ENCODE measurements at regions not wholly inside any gene's neighbourhood (a gene's known extent, or its start where the extent isn't known, plus 50 kb on each side); places are given as distances from the start of the nearest gene placed in this dataset.
"Not testable (repeated sequence)": the region's sequence is repeated elsewhere in the genome, so short reads cannot be mapped to it uniquely, and the experiment has no call there.

GRCh38 chr19:28577666-28578065 is 635.3 kb downstream of the UQCRFS1 start:
- DNase-seq = no peak
- Mint-ChIP-seq H3K36me3 (ENCODE audit: low read depth) (no peaks in the 10 kb centered on the region), H3K27me3 (no peaks in the 10 kb centered on the region), H3K9me3 (peaks cover 3% of the 10 kb centered on the region), H3K4me1 (ENCODE audit: low read depth) (no peaks in the 10 kb centered on the region), H3K27ac (no peak overlapping the region), H3K4me3 (no peak overlapping the region)
- intact Hi-C loops (cut with micrococcal nuclease) = no loop called here
- TF ChIP-seq CTCF (IDR thresholded peaks at IDR 0.05) = no peak
- CTCF ChIA-PET = no interaction called here
- no peak for ATAC-seq
- POLR2A ChIA-PET = no interaction called here

- DNase-seq = no peak
- no peaks in the 10 kb centered on the region for H3K4me1 Mint-ChIP-seq (ENCODE audit: low read depth)
- H3K27me3 Mint-ChIP-seq = no peaks in the 10 kb centered on the region
- ChIA-PET POLR2A (no interaction called here), CTCF (no interaction called here)
- H3K36me3 Mint-ChIP-seq (ENCODE audit: low read depth) = no peaks in the 10 kb centered on the region
- H3K4me3 Mint-ChIP-seq = no peak overlapping the region
- TF ChIP-seq CTCF (IDR thresholded peaks at IDR 0.05) = no peak
- no peak overlapping the region for H3K27ac Mint-ChIP-seq
- no peak for ATAC-seq
- peaks cover 3% of the 10 kb centered on the region for H3K9me3 Mint-ChIP-seq
- intact Hi-C loops (cut with micrococcal nuclease) = no loop called here
These were observed 635.7 kb downstream of the UQCRFS1 start for GRCh38 chr19:28577233-28577632.

- Mint-ChIP-seq H3K27me3 (no peaks in the 10 kb centered on the region), H3K27ac (no peak overlapping the region), H3K4me3 (no peak overlapping the region), H3K9me3 (peaks cover 3% of the 10 kb centered on the region), H3K36me3 (ENCODE audit: low read depth) (no peaks in the 10 kb centered on the region), H3K4me1 (ENCODE audit: low read depth) (no peaks in the 10 kb centered on the region)
- DNase-seq (no peak), ATAC-seq (no peak)
- intact Hi-C loops (cut with micrococcal nuclease) = no loop called here
- CTCF ChIA-PET = no interaction called here
- TF ChIP-seq CTCF (IDR thresholded peaks at IDR 0.05) = no peak
- POLR2A ChIA-PET = no interaction called here
These were observed 637.1 kb downstream of the UQCRFS1 start for GRCh38 chr19:28575816-28576215.

GRCh38 chr19:28575312-28575711 is 637.6 kb downstream of the UQCRFS1 start:
- POLR2A ChIA-PET; H3K27me3 Mint-ChIP-seq; DNase-seq; H3K9me3 Mint-ChIP-seq; ATAC-seq; H3K4me3 Mint-ChIP-seq; H3K36me3 Mint-ChIP-seq (ENCODE audit: low read depth); intact Hi-C loops (cut with micrococcal nuclease); CTCF ChIA-PET; H3K27ac Mint-ChIP-seq; H3K4me1 Mint-ChIP-seq (ENCODE audit: low read depth): not testable (repeated sequence)

GRCh38 chr19:28574212-28574611 is 638.7 kb downstream of the UQCRFS1 start:
- no peak overlapping the region for H3K27ac Mint-ChIP-seq
- H3K4me3 Mint-ChIP-seq = no peak overlapping the region
- no peaks in the 10 kb centered on the region for H3K27me3 Mint-ChIP-seq
- H3K9me3 Mint-ChIP-seq = peaks cover 3% of the 10 kb centered on the region
- ChIA-PET POLR2A (no interaction called here), CTCF (no interaction called here)
- DNase-seq = no peak
- no peaks in the 10 kb centered on the region for H3K36me3 Mint-ChIP-seq (ENCODE audit: low read depth)
- intact Hi-C loops (cut with micrococcal nuclease) = no loop called here
- TF ChIP-seq CTCF (IDR thresholded peaks at IDR 0.05) = no peak
- H3K4me1 Mint-ChIP-seq (ENCODE audit: low read depth) = no peaks in the 10 kb centered on the region
- no peak for ATAC-seq

All from activated CD8-positive, alpha-beta T cell treated with anti-CD3 and anti-CD28 coated beads for 36 hours (primary cell).